ENCODE measurements at regions not wholly inside any gene's neighbourhood (a gene's known extent, or its start where the extent isn't known, plus 50 kb on each side); places are given as distances from the start of the nearest gene placed in this dataset.

DNA sequence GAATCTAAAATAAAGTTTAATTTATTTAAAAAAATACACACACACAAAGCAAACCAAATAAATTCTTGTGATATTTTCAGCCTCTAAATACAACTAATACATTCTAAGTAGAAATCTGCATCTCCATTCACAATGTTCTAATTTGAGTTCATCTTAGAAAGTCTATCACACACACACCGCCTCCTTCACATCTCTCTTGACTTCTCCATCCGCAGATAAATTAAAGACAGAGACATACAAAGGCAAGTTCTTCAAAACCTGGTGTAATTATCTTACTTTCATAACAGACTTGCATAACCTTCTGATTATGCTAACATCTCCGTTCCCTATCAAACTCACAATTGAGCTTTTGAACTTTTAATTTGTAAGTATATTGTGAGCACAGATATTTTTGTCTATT, 657.3 kb downstream of the VGLL3 start:
- no peak for DNase-seq (ENCODE audit: low read depth)

DNA sequence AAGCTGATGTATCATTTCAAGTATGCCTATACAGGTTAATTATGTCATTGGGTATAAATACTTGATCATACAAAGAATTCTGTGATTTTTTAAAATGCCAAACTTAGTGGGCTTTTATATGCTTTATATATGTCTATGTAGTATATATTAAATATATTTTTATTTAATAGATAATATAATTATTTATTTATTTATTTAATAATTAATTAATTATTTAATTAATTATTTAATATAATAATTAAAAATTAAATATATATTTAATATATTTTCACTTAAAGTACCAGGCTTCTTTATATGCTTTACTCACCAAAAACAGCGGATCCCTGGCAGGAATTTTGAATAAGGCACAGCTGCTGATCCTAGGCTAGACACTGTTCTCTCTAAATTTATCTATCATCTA, 687.0 kb downstream of the VGLL3 start:
- DNase-seq (ENCODE audit: low read depth) = no peak

DNA sequence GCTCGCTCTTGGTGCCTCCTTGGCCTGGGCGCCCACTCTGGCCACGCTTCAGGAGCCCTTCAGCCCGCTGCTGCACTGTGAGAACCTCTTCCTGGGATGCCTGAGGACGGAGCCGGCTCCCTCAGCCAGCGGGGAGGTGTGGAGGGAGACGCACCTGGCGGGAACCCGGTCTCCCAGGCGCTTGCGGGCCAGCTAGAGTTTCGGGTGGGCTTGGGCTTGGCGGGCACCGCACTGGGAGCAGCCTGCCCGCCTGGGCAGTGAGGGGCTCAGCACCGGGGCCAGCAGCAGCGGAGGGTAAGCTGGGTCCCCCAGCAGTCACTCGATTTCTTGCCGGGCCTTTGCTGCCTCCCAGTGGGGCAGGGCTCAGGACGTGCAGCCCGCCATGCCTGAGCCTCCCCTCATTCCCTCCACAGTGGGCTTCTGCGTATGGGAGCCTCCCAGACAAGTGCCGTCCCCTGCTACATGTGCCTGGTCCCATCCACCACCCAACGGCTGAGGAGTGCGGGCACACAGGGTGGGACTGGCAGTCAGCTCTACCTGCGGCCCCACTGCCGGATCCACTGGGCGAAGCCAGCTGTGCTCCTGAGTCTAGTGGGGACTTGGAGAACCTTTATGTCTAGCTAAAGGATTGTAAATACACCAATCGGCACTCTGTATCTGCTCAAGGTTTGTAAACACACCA, 708.7 kb downstream of the VGLL3 start:
- no peak for DNase-seq (ENCODE audit: low read depth)

- no peak for DNase-seq (ENCODE audit: low read depth)
Observed at GRCh38 chr3:86269364-86270155, 721.4 kb downstream of the VGLL3 start.

- no peak for DNase-seq (ENCODE audit: low read depth)
Observed at GRCh38 chr3:86257955-86258641, 732.9 kb downstream of the VGLL3 start.

DNA sequence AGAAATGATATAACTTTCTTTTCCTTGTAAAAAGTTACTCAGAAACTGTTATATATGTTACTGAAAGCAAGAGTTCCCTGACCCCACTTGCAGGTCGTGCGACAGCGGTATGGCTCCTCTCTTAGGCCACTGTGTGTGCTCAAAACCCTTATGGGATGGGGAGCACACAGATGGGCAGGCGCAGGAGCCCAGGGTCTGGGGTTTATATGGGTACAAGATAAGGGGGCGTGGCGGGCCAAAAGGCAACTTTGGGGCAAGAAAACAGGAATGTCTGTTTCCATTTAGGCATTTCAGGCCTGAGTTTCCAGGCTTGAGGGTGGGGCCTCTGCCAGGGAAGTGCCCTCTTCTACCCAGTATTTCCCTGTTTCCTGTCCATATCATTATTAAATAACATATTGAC, 736.5 kb downstream of the VGLL3 start:
- DNase-seq (ENCODE audit: low read depth) = no peak

- DNase-seq (ENCODE audit: low read depth) = no peak
Observed at GRCh38 chr3:86251781-86252180, 739.2 kb downstream of the VGLL3 start.

DNA sequence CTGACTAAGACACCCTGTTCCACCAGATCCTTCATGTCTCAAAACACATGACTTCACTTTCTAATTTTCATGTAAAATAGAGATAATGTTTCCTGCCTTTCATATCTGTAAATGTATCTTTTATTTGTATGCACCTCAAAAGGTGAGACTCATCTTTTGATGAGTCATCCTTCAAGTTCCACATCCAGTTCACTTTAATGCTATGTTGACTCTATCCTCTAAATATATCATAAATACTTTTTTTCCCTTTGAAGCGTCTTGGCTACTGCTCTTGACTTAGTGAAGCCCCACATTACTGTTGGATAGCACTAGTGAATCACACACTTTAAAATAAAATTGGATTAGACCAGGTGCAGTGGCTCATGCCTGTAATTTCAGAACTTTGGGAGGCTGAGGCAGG, 741.1 kb downstream of the VGLL3 start:
- no peak for DNase-seq (ENCODE audit: low read depth)

GRCh38 chr3:86245360-86245759, 745.6 kb downstream of the VGLL3 start:
- DNase-seq (ENCODE audit: low read depth) = no peak

DNA sequence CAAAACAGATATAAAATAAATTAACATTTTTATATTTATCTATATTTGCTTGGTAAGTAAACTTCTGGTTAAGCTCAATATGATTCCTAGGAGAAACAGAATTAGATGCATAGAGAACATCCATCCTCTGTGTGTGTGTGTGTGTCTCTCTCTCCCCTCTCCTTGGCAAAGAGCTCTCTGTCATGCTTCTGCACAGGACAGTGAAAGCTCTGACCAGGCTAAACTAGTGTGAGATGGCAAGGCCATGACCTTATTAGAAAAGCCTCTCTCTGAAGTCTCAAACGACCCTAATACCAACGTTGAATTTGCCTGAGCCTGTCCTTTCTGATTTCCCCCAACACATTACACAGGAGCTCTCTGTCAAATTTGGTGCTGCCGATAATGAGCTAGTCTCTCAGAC, 746.0 kb downstream of the VGLL3 start:
- no peak for DNase-seq (ENCODE audit: low read depth)

GRCh38 chr3:86239946-86240345, 751.0 kb downstream of the VGLL3 start:
- DNase-seq (ENCODE audit: low read depth) = no peak

- DNase-seq (ENCODE audit: low read depth) = no peak
Observed at GRCh38 chr3:86234506-86235254, 756.3 kb downstream of the VGLL3 start.

GRCh38 chr3:86230762-86231161, 760.2 kb downstream of the VGLL3 start:
- DNase-seq (ENCODE audit: low read depth) = no peak

GRCh38 chr3:86229775-86230094, 761.2 kb downstream of the VGLL3 start:
- no peak for DNase-seq (ENCODE audit: low read depth)

- no peak for DNase-seq (ENCODE audit: low read depth)
Observed at GRCh38 chr3:86229086-86229774, 761.7 kb downstream of the VGLL3 start.

DNA sequence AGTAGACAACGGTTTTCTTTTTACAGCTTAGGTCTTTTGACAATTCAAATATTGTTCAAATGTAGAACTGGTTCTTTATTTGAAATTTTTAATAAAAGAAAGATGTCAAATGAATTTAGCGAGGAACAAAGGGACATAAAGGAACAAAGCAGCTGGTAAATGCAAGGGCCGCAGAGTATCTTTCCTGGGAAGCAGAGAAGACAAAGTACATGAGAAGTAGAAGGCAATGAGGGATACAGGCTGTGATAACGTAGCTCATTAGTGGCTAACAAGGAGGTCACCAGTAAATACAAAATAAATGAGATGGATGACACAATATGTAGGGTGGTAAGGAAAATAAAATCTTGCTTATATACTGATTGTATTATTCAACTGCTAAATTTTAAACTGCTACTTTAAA, 762.8 kb downstream of the VGLL3 start:
- DNase-seq (ENCODE audit: low read depth) = no peak

GRCh38 chr3:86225461-86225860, 765.5 kb downstream of the VGLL3 start:
- DNase-seq (ENCODE audit: low read depth) = no peak

DNA sequence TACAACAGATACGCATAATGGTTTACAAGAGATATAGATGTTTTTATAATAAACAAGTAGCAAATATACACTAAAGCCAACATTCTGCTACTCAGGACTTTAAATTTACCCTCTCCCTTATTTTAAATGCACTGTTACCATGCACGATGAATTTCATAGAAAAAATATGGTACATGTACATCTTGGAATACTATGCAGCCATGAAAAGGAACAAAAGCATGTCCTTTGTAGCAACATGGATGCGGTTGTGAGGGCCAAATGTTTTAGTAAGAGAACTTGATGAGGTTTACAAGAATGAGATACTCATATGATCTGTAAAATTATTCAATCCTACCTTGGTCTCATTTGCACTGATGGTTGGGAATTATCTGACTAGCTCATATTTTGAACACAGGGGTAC, 769.3 kb downstream of the VGLL3 start:
- no peak for DNase-seq (ENCODE audit: low read depth)

- DNase-seq (ENCODE audit: low read depth) = no peak
Observed at GRCh38 chr3:86208772-86209171, 782.2 kb downstream of the VGLL3 start.

DNA sequence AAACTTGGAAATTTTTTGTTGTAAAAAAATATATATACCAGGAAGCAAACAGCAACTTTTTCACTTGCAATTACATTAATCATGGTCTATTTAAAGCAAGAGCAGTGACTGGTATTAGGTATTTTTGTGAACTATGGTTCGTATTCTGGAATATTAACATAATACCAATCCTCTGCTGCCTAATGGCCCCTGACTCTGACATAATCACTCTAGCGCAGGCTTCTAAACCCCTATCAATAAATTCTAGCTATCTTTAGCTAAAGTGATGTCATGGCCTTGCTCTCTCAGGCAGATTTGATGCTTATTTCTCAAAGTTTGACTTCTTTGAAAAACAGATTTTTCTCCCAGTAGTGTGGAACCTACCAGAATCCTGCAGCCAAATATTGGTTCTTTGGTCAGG, 808.3 kb downstream of the VGLL3 start:
- DNase-seq (ENCODE audit: low read depth) = no peak

GRCh38 chr3:86180696-86181095, 810.3 kb downstream of the VGLL3 start:
- no peak for DNase-seq (ENCODE audit: low read depth)

- no peak for DNase-seq (ENCODE audit: low read depth)
Observed at GRCh38 chr3:86178095-86178494, 812.9 kb downstream of the VGLL3 start.

Data from LHCN-M2 (cell line).